Epithelial cell of esophagus (primary cell): ENCODE measurements at regions not wholly inside any gene's neighbourhood (a gene's known extent, or its start where the extent isn't known, plus 50 kb on each side); places are given as distances from the start of the nearest gene placed in this dataset.

Experiments used
- DNase-seq: peaks from one replicate; pipeline ENCODE4 v3.0.0; 2010; ENCODE audit warnings: low read depth
- H3K4me3 ChIP-seq: 2 replicates; pipeline ENCODE4 v1.5.1; 2011; ENCODE audit warnings: mild to moderate bottlenecking, low read length, control low read depth
- TF ChIP-seq, protein P1 (sequence below): IDR thresholded peaks from 2 replicates; pipeline ENCODE4 v1.5.1; 2011; ENCODE audit warnings: low read depth, mild to moderate bottlenecking, low read length, control low read depth, inconsistent platforms; ENCODE audit not compliant: insufficient read depth; ENCODE audit errors: missing control alignments

DNA sequence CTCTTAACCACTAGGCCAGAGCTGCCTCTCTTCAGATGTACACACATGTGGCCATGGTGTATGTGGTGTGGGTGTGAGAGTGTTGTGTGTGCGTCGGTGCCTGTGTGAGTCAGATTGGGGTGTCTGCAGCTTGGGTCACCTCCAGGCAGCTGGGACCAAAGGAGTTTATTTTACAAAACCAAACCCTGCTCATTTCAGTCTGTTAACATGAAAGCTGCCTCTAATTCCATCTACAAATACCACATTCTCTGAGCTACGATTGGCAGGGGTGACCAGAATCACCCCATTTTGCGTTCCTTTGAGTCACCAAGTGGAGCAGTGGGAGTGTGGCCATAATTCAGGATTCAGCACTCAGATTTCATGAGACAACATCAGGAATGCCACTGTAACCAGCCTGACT is 105.3 kb downstream of the IRX5 start:
- no peak for DNase-seq
- TF ChIP-seq, protein P1, sequence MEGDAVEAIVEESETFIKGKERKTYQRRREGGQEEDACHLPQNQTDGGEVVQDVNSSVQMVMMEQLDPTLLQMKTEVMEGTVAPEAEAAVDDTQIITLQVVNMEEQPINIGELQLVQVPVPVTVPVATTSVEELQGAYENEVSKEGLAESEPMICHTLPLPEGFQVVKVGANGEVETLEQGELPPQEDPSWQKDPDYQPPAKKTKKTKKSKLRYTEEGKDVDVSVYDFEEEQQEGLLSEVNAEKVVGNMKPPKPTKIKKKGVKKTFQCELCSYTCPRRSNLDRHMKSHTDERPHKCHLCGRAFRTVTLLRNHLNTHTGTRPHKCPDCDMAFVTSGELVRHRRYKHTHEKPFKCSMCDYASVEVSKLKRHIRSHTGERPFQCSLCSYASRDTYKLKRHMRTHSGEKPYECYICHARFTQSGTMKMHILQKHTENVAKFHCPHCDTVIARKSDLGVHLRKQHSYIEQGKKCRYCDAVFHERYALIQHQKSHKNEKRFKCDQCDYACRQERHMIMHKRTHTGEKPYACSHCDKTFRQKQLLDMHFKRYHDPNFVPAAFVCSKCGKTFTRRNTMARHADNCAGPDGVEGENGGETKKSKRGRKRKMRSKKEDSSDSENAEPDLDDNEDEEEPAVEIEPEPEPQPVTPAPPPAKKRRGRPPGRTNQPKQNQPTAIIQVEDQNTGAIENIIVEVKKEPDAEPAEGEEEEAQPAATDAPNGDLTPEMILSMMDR, result no peak

DNA sequence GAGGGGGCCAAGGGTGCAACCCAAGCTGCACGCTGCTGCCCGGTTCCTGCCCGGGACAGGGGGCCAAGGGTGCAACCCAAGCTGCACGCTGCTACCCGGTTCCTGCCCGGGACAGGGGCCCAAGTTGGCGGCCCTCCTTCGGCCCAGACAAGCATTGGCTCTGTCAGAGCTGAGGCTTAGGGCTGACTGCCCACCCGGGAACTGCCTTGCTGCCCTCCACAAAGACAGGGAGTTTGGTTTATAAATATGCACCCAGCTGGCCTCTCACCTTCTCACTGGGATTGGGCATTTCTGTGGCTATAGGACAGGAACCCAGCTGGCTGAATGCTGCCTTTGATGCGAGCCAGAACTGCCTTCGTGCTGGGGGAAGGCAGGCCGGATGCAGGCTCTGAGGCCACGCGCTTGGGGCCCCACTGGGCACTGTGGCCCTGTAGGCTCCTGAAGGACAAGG is 105.7 kb downstream of the IRX5 start:
- DNase-seq, result no peak
- TF ChIP-seq, protein P1, result no peak
- H3K4me3 ChIP-seq, result no peak overlapping the region

More for the DNA sequence above, 105.3 kb downstream of the IRX5 start:
- no peak overlapping the region for H3K4me3 ChIP-seq

DNA sequence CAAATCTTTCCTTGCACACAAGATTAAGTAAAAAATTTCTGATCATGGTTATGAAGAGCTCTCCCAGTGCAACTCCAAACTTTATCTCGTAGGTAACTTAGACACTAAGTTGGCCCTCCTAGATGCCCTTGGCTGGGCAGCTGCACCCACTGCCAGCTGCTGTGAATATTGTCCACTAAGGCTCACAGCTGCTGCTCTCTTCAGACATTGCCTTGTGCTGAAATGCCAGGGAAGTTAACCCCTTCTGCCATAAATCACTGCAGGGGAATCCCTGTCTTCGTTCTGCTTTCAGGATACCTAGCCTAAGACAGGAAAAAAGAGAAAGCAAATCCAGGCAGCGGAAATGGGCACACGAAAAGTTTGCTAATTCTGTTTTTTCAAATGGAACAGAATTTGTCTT is 106.4 kb downstream of the IRX5 start:
- TF ChIP-seq, protein P1, result no peak

DNA sequence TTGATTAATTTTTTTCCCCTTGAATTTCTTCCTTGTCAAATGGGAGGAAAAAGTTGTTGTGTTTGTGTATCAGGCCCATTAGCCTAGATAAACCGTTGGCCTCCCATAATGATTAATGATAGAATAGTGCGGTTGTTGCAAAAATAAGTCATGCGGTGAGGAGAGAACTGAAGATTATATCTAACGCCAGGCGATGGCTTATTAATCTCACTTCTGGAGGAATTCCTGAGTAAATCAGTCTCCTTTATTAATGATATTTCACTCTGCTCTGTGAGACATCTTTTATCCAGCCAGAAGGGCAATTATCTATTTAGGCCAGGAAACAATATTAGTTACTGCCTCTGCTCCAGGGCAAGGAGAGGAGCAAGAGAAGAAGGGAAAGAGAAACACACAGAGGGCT is 107.3 kb downstream of the IRX5 start:
- DNase-seq, result no peak
- H3K4me3 ChIP-seq, result no peak overlapping the region
- TF ChIP-seq, protein P1, result no peak

More for the DNA sequence above, 106.4 kb downstream of the IRX5 start:
- H3K4me3 ChIP-seq, result no peak overlapping the region
- DNase-seq, result no peak

DNA sequence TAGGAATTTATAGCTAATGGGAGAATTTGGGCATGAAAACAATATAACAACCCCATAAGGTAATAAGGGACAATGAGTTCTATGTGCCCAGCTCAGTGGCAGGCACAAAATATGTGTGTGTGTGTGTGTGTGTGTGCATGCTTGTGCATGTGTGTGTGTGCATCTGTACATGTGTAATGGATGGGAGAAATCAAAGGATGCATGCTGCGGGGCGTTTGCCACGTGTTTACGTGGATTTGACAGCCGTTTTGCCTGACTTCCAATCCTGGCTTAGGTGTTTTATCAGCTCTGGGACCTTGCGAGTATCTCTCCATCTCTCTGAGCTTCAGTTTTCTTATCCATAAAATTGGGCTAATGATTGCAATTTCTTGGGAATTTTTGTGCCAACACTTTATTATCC is 108.4 kb downstream of the IRX5 start:
- TF ChIP-seq, protein P1, result no peak
- H3K4me3 ChIP-seq, result no peak overlapping the region
- no peak for DNase-seq

DNA sequence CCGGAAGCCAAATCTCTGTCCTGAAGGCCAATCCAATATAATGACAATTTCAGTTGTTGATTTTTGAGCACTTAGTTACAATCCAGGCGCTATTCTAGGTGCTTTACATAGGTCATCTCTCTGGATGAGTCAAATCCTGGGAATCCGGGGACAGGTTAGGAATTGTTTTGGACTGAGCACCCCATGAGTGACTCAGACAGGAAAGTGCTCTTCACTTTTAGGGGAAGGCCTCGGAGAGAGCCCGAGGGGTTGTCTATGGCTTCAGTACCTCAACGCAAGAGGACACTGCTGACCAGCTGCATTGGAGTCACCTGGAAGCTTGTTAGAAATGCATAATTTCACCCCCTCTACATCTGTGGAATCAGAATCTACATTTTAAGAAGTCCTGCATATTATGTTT is 108.8 kb downstream of the IRX5 start:
- peak; percentile 93 for DNase-seq
- TF ChIP-seq, protein P1, result no peak
- no peak overlapping the region for H3K4me3 ChIP-seq

DNA sequence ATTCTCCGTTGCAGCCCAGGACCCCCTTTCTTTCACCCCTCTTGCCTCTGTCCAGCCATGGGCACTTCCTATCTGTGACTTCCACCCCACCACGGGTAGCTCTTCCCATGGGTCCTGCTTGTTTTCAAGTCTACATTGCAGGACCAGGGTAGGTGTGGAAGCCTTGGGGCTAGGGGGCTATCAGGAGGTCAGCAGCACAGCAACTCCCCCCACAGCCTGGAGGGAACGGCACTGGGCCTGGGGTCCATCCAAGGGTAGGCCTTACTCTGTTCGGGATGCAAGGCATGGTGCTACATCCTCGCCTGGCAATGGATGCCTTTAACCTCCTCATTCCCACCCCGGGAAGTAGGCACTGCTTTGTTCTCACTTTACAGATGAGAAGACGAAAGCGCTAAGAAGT is 109.3 kb downstream of the IRX5 start:
- TF ChIP-seq, protein P1, result no peak

More for the DNA sequence above, 109.3 kb downstream of the IRX5 start:
- H3K4me3 ChIP-seq, result no peak overlapping the region
- no peak for DNase-seq
